Cerebellar cortex (tissue), 1 donor: ENCODE measurements at regions not wholly inside any gene's neighbourhood (a gene's known extent, or its start where the extent isn't known, plus 50 kb on each side); places are given as distances from the start of the nearest gene placed in this dataset.
"Not testable (repeated sequence)": the region's sequence is repeated elsewhere in the genome, so short reads cannot be mapped to it uniquely, and the experiment has no call there.

Experiments used
- DNase-seq: peaks from one replicate; pipeline ENCODE4 v3.0.0-alpha.2; 2015; ENCODE audit warnings: low spot score

- DNase-seq: no peak
These were observed 264.0 kb upstream of the ANO5 start for GRCh38 chr11:21928847-21929246.

GRCh38 chr11:21930408-21930807 lies 262.5 kb upstream of the ANO5 start:
- no peak for DNase-seq

- no peak for DNase-seq
These were observed 261.3 kb upstream of the ANO5 start for GRCh38 chr11:21931436-21932101.

- DNase-seq: no peak
These were observed 259.8 kb upstream of the ANO5 start for GRCh38 chr11:21933095-21933494.

GRCh38 chr11:21944577-21944976 lies 248.3 kb upstream of the ANO5 start:
- no peak for DNase-seq

- no peak for DNase-seq
These were observed 244.0 kb upstream of the ANO5 start for GRCh38 chr11:21948876-21949275.

GRCh38 chr11:21949763-21950413 lies 243.0 kb upstream of the ANO5 start:
- DNase-seq: no peak

- no peak for DNase-seq
These were observed 229.9 kb upstream of the ANO5 start for GRCh38 chr11:21963013-21963412.

GRCh38 chr11:21965221-21965620 lies 227.7 kb upstream of the ANO5 start:
- no peak for DNase-seq

GRCh38 chr11:21968702-21969101 lies 224.2 kb upstream of the ANO5 start:
- no peak for DNase-seq

GRCh38 chr11:21969841-21970240 lies 223.0 kb upstream of the ANO5 start:
- no peak for DNase-seq

- DNase-seq: no peak
These were observed 217.6 kb upstream of the ANO5 start for GRCh38 chr11:21975242-21975641.

- no peak for DNase-seq
These were observed 216.7 kb upstream of the ANO5 start for GRCh38 chr11:21976210-21976609.

GRCh38 chr11:21983431-21983830 lies 209.5 kb upstream of the ANO5 start:
- DNase-seq: no peak

- no peak for DNase-seq
These were observed 206.5 kb upstream of the ANO5 start for GRCh38 chr11:21986361-21986760.

- no peak for DNase-seq
These were observed 205.6 kb upstream of the ANO5 start for GRCh38 chr11:21987261-21987660.

- peak; percentile 27 for DNase-seq
These were observed 204.4 kb upstream of the ANO5 start for GRCh38 chr11:21988477-21988876.

- not testable (repeated sequence) for DNase-seq
These were observed 191.1 kb upstream of the ANO5 start for GRCh38 chr11:22001803-22002202.

- DNase-seq: no peak
These were observed 186.0 kb upstream of the ANO5 start for GRCh38 chr11:22006901-22007300.

- no peak for DNase-seq
These were observed 161.1 kb upstream of the ANO5 start for GRCh38 chr11:22031791-22032190.

- no peak for DNase-seq
These were observed 155.4 kb upstream of the ANO5 start for GRCh38 chr11:22037505-22037904.

- DNase-seq: no peak
These were observed 151.8 kb upstream of the ANO5 start for GRCh38 chr11:22041039-22041438.

GRCh38 chr11:22042081-22042480 lies 150.8 kb upstream of the ANO5 start:
- no peak for DNase-seq

GRCh38 chr11:22044126-22044525 lies 148.8 kb upstream of the ANO5 start:
- DNase-seq: no peak
